Ascending aorta (tissue), 2 donors: ENCODE measurements at regions not wholly inside any gene's neighbourhood (a gene's known extent, or its start where the extent isn't known, plus 50 kb on each side); places are given as distances from the start of the nearest gene placed in this dataset.

Experiments used
- DNase-seq, 2 donors: peaks; one replicate each; pipeline ENCODE4 v3.0.0-alpha.2; 2019; ENCODE audit warnings: low spot score in 2 of 2
- H3K27ac ChIP-seq, 2 donors: fragments of 200-600 bp; sonication (generic); one replicate each; pipeline ENCODE4 v1.5.1; 2016 to 2017; ENCODE audit warnings: mild to moderate bottlenecking in 1 of 2
- H3K27me3 ChIP-seq: fragments of 200-600 bp; sonication (generic); one replicate; pipeline ENCODE4 v1.5.1; 2017
- H3K36me3 ChIP-seq, 2 donors: fragments of 200-600 bp; sonication (generic); one replicate each; pipeline ENCODE4 v1.5.1; 2016
- H3K4me1 ChIP-seq, 2 donors: fragments of 200-600 bp; sonication (generic); one replicate each; pipeline ENCODE4 v1.5.1; 2016 to 2017; ENCODE audit warnings: mild to moderate bottlenecking in 1 of 2
- H3K4me3 ChIP-seq, 2 donors: fragments of 200-600 bp; sonication (generic); one replicate each; pipeline ENCODE4 v1.5.1; 2016 to 2017; ENCODE audit warnings: mild to moderate bottlenecking in 1 of 2
- H3K9me3 ChIP-seq, 2 donors: fragments of 200-600 bp; sonication (generic); one replicate each; pipeline ENCODE4 v1.5.1; 2016
- intact Hi-C: fragments of 100-400 bp; cut with DNase I; formaldehyde crosslinking; loops from one replicate; pipeline ENCODE4 v1.15.1; 2023
- TF ChIP-seq, protein P1 (sequence below), 3 experiments: fragments of 200-600 bp in 2 of 3; fragments of 450-650 bp in 1 of 3; sonication (generic) in 2 of 3; IDR thresholded peaks; one replicate each; pipeline ENCODE4 v1.5.1; 2016 to 2019; ENCODE audit warnings: antibody characterized with exemption in 3 of 3, mild to moderate bottlenecking in 1 of 3, moderate library complexity in 1 of 3

GRCh38 chr12:127422935-127423566 is 843.9 kb upstream of the TMEM132C start:
- Histone ChIP-seq H3K27ac (no peak overlapping the region), H3K36me3 (no peaks in the 10 kb centered on the region), H3K4me3 (no peak overlapping the region), H3K27me3 (no peaks in the 10 kb centered on the region), H3K4me1 (no peaks in the 10 kb centered on the region), H3K9me3 (no peaks in the 10 kb centered on the region)
- intact Hi-C loops = no loop called here
- no peak for DNase-seq
- TF ChIP-seq, protein P1, sequence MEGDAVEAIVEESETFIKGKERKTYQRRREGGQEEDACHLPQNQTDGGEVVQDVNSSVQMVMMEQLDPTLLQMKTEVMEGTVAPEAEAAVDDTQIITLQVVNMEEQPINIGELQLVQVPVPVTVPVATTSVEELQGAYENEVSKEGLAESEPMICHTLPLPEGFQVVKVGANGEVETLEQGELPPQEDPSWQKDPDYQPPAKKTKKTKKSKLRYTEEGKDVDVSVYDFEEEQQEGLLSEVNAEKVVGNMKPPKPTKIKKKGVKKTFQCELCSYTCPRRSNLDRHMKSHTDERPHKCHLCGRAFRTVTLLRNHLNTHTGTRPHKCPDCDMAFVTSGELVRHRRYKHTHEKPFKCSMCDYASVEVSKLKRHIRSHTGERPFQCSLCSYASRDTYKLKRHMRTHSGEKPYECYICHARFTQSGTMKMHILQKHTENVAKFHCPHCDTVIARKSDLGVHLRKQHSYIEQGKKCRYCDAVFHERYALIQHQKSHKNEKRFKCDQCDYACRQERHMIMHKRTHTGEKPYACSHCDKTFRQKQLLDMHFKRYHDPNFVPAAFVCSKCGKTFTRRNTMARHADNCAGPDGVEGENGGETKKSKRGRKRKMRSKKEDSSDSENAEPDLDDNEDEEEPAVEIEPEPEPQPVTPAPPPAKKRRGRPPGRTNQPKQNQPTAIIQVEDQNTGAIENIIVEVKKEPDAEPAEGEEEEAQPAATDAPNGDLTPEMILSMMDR (IDR thresholded peaks at IDR 0.05) = no peak

GRCh38 chr12:127425474-127425873 is 841.5 kb upstream of the TMEM132C start:
- no peaks in the 10 kb centered on the region for H3K4me1 ChIP-seq
- DNase-seq = no peak
- H3K36me3 ChIP-seq = no peaks in the 10 kb centered on the region
- no peaks in the 10 kb centered on the region for H3K27me3 ChIP-seq
- no peak overlapping the region for H3K4me3 ChIP-seq
- TF ChIP-seq, protein P1 (IDR thresholded peaks at IDR 0.05) = no peak
- intact Hi-C loops = no loop called here
- no peak overlapping the region for H3K27ac ChIP-seq
- H3K9me3 ChIP-seq = no peaks in the 10 kb centered on the region

DNA sequence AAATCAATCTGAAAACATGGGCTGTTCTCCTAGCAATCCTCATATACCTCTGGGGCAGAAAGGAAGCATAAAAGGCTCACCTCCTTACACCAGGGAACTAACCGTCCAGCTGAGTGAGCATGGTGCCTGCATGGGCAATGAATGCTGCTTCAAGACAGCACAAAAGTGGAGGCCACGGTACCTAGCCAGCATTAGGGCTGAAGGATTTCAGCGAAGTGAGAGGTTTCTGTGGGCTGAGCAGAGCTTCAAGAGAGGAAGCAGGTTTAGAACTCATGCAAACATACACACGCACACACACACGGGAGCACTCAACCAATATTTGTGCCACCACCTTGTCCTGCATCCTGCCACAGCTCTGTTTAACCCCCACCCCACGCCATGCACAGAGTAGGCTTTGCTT is 838.5 kb upstream of the TMEM132C start:
- no peaks in the 10 kb centered on the region for H3K4me1 ChIP-seq
- H3K36me3 ChIP-seq = no peaks in the 10 kb centered on the region
- no peak overlapping the region for H3K4me3 ChIP-seq
- intact Hi-C loops = no loop called here
- H3K27ac ChIP-seq = no peak overlapping the region
- H3K9me3 ChIP-seq = no peaks in the 10 kb centered on the region
- no peak for DNase-seq
- TF ChIP-seq, protein P1 (IDR thresholded peaks at IDR 0.05) = no peak
- no peaks in the 10 kb centered on the region for H3K27me3 ChIP-seq

- no peaks in the 10 kb centered on the region for H3K27me3 ChIP-seq
Measured at GRCh38 chr12:127429551-127430285, 837.3 kb upstream of the TMEM132C start.

GRCh38 chr12:127430401-127430800 is 836.6 kb upstream of the TMEM132C start:
- H3K4me3 ChIP-seq = no peak overlapping the region
- intact Hi-C loops = no loop called here
- no peaks in the 10 kb centered on the region for H3K36me3 ChIP-seq
- H3K4me1 ChIP-seq = no peaks in the 10 kb centered on the region
- no peak for DNase-seq
- TF ChIP-seq, protein P1 (IDR thresholded peaks at IDR 0.05) = no peak
- no peaks in the 10 kb centered on the region for H3K27me3 ChIP-seq
- no peaks in the 10 kb centered on the region for H3K9me3 ChIP-seq
- no peak overlapping the region for H3K27ac ChIP-seq

More at GRCh38 chr12:127429551-127430285, 837.3 kb upstream of the TMEM132C start:
- intact Hi-C loops = no loop called here
- Histone ChIP-seq H3K9me3 (no peaks in the 10 kb centered on the region), H3K36me3 (no peaks in the 10 kb centered on the region), H3K4me3 (no peak overlapping the region), H3K27ac (no peak overlapping the region), H3K4me1 (no peaks in the 10 kb centered on the region)
- TF ChIP-seq, protein P1 (IDR thresholded peaks at IDR 0.05) = no peak
- no peak for DNase-seq
